ENCODE measurements at regions not wholly inside any gene's neighbourhood (a gene's known extent, or its start where the extent isn't known, plus 50 kb on each side); places are given as distances from the start of the nearest gene placed in this dataset.
"Not testable (repeated sequence)": the region's sequence is repeated elsewhere in the genome, so short reads cannot be mapped to it uniquely, and the experiment has no call there.

DNA sequence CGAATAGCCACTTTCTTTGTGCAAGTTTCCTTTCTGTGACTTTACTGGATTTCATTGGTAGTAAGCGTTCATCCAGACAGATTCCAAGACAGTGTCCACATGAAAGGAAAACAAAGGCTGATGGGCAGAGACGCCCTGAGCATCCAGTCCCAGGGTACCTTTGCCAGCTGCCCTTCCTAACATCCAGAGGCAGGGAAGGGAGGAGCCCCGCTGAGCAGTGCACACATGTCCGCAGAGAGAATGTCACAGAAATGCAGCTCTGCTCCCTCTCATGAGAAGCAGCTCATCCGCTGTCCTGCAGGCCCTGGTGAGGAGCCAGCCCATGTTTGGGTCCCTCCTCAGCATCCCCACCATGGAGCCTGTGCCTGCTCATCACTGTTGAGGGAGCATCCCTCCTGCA lies 197.4 kb upstream of the POTEB2 start:
- TF ChIP-seq, protein P1, sequence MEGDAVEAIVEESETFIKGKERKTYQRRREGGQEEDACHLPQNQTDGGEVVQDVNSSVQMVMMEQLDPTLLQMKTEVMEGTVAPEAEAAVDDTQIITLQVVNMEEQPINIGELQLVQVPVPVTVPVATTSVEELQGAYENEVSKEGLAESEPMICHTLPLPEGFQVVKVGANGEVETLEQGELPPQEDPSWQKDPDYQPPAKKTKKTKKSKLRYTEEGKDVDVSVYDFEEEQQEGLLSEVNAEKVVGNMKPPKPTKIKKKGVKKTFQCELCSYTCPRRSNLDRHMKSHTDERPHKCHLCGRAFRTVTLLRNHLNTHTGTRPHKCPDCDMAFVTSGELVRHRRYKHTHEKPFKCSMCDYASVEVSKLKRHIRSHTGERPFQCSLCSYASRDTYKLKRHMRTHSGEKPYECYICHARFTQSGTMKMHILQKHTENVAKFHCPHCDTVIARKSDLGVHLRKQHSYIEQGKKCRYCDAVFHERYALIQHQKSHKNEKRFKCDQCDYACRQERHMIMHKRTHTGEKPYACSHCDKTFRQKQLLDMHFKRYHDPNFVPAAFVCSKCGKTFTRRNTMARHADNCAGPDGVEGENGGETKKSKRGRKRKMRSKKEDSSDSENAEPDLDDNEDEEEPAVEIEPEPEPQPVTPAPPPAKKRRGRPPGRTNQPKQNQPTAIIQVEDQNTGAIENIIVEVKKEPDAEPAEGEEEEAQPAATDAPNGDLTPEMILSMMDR (IDR thresholded peaks at IDR 0.05) = not testable (repeated sequence)
- not testable (repeated sequence) for TF ChIP-seq POLR2A (IDR thresholded peaks at IDR 0.05)
